ENCODE measurements at regions not wholly inside any gene's neighbourhood (a gene's known extent, or its start where the extent isn't known, plus 50 kb on each side); places are given as distances from the start of the nearest gene placed in this dataset.

GRCh38 chr12:77724367-77724957 is 106.2 kb upstream of the NAV3 start:
- no peak overlapping the region for H3K4me3 ChIP-seq (replicated peaks; ENCODE audit: low read depth, low read length)
- DNase-seq (ENCODE audit: extremely low read depth, low read depth), result no peak
- TF ChIP-seq CTCF (IDR thresholded peaks at IDR 0.05; ENCODE audit: low read depth, low read length, missing control alignments), result peak; percentile 52

- TF ChIP-seq CTCF (IDR thresholded peaks at IDR 0.05; ENCODE audit: low read depth, low read length, missing control alignments), result no peak
- H3K4me3 ChIP-seq (replicated peaks; ENCODE audit: low read depth, low read length), result no peak overlapping the region
- DNase-seq (ENCODE audit: extremely low read depth, low read depth), result no peak
Measured at GRCh38 chr12:77723308-77723707, 107.4 kb upstream of the NAV3 start.

- TF ChIP-seq CTCF (IDR thresholded peaks at IDR 0.05; ENCODE audit: low read depth, low read length, missing control alignments), result no peak
- no peak overlapping the region for H3K4me3 ChIP-seq (replicated peaks; ENCODE audit: low read depth, low read length)
- DNase-seq (ENCODE audit: extremely low read depth, low read depth), result no peak
Measured at GRCh38 chr12:77722536-77722935, 108.2 kb upstream of the NAV3 start.

GRCh38 chr12:77720258-77720657 is 110.4 kb upstream of the NAV3 start:
- peak; percentile 29 for TF ChIP-seq CTCF (IDR thresholded peaks at IDR 0.05; ENCODE audit: low read depth, low read length, missing control alignments)
- H3K4me3 ChIP-seq (replicated peaks; ENCODE audit: low read depth, low read length), result no peak overlapping the region
- no peak for DNase-seq (ENCODE audit: extremely low read depth, low read depth)

GRCh38 chr12:77710209-77710608 is 120.5 kb upstream of the NAV3 start:
- no peak for TF ChIP-seq CTCF (IDR thresholded peaks at IDR 0.05; ENCODE audit: low read depth, low read length, missing control alignments)
- no peak for DNase-seq (ENCODE audit: extremely low read depth, low read depth)
- no peak overlapping the region for H3K4me3 ChIP-seq (replicated peaks; ENCODE audit: low read depth, low read length)

GRCh38 chr12:77697126-77697525 is 133.6 kb upstream of the NAV3 start:
- no peak for TF ChIP-seq CTCF (IDR thresholded peaks at IDR 0.05; ENCODE audit: low read depth, low read length, missing control alignments)
- H3K4me3 ChIP-seq (replicated peaks; ENCODE audit: low read depth, low read length), result no peak overlapping the region
- no peak for DNase-seq (ENCODE audit: extremely low read depth, low read depth)

GRCh38 chr12:77696183-77696582 is 134.5 kb upstream of the NAV3 start:
- H3K4me3 ChIP-seq (replicated peaks; ENCODE audit: low read depth, low read length), result no peak overlapping the region
- no peak for DNase-seq (ENCODE audit: extremely low read depth, low read depth)
- no peak for TF ChIP-seq CTCF (IDR thresholded peaks at IDR 0.05; ENCODE audit: low read depth, low read length, missing control alignments)
